ENCODE measurements at regions not wholly inside any gene's neighbourhood (a gene's known extent, or its start where the extent isn't known, plus 50 kb on each side); places are given as distances from the start of the nearest gene placed in this dataset.
A peak's percentile ranks its signal among the peaks of the same experiment; 100 is the strongest.
"Not testable (repeated sequence)": the region's sequence is repeated elsewhere in the genome, so short reads cannot be mapped to it uniquely, and the experiment has no call there.

DNA sequence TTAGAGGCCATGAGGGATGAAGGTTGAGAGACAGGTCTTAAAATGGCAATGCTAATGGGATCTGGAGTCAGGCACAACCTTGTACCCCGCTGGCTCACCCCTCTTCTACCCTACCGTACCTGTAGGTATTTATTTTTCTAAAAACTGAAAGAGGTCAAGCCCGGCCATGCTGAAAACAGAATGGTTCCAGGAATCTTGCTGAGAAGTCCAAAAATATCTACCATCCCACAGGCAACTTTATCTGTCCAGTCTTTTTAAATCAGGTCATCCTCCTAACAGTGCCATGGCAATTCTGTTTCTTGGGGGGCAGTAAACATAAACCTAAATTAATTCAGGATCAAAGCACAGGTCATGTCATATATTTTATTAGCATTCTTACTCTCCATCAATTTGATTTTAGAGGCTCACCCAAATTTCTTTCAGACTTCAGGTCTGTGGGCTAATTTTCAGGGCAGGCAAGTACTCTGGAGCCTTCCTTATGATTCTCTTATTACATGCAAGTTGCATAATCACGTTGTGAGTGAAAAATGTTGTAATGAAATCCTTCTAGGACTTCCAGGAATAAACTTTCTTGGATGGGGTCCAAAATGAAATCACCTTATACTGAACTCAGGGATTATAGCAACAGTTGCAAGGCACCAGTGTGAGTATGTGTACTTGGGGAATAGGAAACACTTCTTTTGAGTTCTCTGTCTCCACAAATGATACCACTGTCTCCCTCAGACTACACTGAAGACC is 102.7 kb upstream of the NREP start:
- peak; percentile 94 for DNase-seq

DNA sequence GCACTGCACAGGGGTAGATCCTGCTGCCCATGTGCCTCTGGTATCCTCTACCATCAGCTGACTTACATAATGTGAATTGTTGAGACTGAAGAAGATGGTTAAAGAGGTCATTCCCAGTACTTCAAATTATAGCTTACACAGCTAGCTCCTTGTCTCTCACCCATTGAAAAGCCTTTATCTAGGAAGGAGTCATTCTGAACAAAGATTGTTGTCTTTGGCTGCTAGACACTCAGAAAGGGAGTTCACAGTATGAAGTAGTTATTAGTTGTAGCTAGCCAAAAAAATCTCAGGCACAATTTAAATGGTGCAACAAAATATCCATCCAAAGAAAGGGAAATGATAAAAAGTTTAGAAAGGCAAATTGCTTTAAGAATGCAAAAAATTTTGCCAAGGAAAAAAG is 102.0 kb upstream of the NREP start:
- DNase-seq = peak; percentile 57

DNA sequence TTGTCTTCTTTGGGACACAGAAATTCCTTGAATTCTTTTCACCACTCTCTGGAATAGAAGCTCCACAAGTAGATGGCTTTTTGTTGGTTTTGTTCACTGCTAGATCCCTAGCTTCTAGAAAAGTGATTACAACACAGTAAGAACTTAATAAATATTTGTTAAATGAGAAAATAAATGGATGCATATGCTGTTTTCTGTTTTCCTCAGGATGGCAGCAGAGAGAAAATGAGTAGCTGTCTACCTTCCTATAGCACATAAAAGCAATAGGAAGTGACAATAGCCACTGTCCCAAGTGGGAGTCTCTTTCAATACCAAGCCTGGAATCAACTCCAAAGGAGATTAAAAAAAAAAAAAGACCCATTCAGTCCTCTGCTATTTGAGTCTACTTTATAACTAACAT is 100.6 kb upstream of the NREP start:
- no peak for DNase-seq

DNA sequence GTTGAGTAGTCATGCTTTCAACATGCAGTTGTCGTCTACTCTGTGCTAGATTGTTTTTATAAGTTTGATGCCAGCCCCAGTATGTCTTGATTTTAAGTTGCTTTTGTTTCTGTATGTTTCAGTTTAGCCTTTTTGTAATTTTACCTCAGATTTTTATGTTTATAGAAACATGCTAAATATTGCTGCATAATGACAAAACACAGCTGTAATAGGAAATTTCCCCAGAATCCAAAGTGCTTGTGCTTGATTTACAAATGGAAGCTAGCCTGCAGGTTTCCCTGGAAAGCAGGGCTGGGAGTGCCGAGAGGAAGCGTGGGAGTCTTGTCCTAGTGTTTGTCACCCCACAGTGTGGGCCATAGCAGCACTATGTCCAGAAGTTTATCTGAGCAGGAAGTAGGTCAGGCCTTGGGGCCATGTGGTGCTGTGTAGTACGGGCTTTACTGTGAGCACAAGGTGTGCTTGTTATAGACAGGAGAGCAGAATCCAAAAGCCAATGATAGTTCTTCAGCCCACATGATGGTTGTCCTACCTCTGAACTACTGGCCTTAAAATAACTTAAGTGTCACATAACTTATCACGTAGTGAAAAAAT is 100.0 kb upstream of the NREP start:
- no peak for DNase-seq

DNA sequence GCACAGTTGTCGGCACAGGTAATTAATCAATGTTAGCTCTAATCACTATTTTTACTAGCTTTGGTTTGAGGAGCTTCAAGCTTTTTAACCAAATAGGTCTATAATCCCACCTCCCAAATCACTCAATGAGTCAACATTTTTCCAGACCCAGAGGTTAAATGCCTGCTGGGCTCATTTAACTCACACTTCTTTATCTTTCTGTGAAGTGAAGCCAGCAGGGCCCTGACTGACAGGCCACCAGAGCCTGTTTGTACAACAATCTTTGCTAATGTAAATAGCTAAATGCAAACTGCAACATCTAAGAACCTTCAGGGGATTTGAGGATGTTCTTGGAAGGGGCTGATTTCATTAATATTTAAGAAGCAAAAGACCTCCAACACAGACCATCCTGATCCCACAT is 98.4 kb upstream of the NREP start:
- DNase-seq = no peak

DNA sequence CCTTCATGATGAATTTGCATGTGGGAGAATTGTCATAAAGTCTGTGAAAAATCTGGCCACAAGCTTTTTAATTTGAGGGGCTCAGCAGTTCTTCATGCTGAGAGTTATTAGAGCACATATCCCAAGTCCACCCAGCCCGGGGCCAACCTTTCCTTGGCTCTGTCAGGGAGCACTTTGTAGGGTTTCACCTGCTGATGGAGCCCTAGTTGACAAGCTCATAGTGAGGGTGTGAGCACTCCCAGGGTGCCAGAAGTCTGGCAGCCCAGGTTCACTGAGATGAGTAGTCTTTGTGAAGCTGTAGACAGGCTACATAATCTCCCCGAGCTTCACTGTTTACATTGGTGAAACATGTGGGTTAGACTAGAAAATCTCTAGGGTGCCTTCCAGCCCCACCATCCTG is 97.2 kb upstream of the NREP start:
- peak; percentile 18 for DNase-seq

DNA sequence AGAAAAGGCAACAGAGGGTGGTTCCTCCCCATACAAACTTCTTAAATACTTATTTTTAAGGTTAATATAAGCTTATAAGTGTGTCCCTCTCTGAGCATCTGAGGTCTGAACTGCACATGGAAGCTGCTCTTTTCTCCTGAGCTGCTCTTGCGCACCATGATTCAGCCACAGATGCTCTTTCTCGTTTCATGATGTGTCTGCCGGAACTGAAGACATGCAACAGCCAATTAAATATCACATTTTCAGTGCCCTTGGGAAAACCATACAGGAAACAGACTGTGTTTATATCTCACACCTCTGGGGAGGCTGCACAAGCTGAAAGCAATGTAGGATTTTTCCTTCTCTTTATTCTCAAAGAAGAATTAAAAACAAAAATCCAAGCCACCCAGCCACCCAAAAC is 96.8 kb upstream of the NREP start:
- DNase-seq = peak; percentile 45

DNA sequence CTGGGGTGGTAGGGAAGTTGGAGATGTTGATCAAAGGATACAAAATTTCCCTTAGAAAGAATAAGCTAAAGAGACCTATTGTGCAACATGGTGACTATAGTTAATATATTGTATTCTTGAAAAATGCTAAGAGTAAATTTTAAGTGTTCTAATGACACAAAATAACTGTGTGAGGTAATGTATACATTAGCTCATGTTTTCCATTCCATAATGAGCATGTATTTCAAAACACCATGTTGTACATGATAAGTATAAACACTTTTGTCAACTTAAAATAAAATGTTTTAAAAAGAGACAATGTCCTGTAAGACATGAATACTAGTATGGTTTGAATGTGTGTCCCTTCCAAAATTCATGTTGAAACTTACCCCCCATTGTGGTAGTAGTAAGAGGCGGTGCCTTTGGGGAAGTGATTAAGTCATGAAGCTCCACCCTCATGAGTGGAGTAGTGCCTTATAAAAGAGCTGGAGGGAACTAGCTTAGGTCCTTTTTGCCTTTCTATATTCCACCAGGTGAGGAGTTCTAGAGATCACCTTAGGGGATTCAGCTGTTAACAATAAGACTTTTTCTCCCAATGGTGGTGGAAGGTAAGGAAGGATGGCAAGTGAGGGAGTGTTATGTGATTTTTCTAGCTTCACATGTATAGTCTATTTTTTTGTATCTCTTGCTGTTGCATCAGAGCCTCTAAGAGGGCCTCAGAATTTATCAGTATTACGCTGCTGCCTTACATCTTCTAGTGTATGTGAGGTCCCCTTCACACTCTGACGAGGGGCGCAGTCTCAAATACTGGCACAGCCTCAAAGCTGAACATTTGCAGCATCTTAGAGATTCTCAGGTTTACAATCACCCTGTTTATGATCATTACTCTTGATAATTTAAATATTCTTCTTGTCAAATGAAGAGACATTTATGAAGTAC is 94.9 kb upstream of the NREP start:
- no peak for DNase-seq

DNA sequence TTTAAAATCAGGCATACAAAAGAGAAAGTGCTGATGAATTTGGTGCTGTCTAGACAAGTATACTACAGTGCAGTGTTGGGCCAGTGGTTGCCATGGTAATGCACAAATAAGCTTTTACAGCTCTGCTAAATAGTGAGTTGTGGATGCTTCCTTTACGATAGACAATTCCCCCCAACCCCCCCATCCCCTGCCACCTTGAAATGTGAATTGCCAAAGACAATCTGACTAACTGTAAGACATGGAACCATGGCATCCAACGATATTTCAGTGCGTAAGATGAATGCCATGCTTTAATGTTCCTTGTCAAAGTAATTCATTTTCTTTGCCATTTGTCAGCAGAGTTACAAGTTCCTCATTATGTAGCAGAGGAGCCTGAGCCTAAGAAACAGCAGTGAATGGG is 91.5 kb upstream of the NREP start:
- no peak for DNase-seq

DNA sequence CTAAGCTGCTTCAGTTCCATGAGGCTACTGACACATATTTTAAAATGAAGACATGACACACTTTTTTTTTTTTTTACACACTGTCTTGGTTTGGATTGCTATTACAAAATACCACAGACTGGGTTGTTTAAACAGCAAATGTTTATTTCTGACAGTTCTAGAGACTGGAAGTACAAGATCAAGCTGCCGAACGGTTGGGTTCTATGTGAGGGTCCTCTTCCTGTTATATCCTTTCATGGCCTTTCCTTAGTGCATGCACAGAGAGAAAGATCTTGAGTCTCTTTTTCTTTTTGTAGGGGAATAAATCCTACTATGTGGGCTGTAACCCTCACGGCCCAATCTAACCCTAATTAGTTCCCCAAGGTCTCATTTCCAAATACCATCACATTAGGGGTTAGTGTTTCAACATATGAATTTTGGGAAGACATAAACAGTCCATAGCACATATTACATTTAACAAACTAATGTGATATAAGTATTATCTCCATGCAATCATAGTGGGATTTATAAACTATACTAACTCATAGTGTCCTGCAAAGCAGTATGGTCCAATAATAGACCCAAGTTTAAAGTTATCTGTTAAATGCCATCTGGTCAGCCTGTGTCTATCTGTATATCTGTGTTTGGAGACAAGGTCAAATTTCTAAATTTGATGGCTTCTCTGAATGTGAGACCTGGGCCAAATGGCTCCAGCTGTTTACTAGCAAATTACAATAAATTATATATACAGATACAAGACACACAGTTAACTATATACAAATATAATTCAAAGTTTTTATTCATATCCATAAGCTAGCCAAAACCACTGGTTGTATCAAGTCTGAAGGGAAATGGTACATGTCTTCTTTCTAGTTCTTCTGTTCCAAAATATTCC is 90.3 kb upstream of the NREP start:
- DNase-seq = no peak

DNA sequence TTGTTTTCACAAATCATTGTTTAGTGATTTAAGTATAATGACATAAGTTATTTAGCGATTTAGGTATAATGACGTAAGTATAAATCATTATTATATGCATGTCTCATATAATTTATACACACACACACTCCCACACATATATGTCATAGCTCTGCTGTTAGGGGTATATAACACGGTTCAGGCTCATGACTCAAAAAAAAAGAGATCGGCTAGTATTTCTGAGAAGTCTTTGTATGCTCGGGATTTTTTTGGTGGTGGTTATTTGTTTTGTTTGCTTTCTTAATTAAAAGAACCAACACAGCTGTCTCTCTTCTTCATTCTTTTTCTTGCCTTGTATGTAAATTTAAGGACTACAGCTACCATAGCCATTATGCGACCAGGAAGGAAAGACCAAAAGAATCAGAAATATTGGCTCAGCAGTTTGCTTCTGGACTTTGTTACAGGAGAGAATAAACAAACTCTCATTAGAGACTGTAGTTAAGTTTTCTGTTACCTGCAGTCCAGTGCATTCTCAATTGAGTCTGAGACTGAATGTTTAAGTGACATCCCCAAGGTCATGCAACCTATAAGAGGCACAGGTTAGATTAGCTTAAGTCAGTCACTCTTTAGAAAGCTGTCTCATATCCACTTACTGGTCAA is 83.2 kb upstream of the NREP start:
- no peak for DNase-seq

DNA sequence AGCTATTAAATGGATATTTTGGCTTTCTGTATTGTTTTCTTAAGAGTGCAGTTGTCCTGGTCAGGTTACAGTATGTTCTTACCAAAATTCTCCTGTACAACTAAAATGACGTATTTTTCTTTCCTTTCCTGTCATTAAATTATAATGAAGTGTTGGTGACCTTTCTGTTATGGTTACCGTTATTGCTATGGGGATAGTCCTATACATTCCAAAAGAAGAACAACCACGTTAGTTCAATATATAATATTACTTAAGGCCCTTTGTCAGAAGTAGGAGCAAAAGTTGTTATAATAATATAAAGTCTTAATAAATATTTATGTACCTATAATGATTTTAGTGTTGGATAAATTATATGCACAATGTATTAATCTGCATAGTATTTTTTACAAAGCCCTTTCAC is 82.4 kb upstream of the NREP start:
- no peak for DNase-seq

DNA sequence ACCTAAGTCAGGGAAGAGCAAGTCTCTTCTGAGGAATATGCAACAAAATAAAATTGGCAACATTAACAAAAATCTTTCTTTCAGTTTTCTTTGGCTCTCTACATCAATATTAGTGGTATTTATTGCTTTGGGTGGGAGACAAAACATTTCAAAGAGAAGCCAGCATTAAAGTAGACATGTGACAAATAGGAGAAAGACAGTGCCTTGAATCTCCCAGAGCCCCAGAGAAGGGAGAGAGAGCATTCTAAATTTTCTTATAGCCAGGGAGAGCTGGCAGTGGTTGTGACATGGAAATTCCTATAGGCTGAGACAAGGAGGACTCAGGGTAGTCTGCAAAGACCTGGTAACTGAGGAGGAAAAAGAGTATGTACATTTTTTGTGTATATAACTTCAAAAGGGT is 79.4 kb upstream of the NREP start:
- DNase-seq = peak; percentile 34

DNA sequence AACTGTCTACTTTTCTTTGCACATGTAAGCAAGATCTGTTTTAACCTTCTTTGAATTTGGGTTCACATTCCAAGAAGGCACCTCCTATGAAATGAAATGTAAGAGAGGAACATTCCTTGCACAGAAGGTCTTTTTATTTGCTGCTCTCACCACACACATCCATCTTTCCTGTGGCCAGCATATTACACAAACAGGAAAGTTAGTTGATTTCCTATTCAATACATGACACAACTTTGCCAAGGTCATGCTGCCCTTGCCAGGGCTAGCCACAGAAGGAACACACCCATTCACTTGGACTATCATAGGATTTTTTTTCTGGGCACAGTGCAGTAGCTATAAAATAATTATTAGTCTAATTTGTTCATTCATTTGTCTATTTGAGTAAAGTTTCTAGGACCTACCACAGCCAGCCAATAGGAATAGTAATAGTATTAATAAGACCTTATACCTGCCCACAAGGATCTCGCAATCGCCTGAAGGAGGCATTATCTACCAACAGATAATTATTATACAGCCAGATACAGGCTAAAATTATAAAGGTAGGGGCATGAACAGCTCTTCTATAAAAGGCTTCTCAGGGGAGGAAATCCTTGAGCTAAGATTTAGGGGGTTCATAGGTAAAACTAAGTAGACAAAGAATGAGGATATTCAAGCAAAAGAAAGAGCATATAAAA is 78.1 kb upstream of the NREP start:
- DNase-seq = peak; percentile 48

DNA sequence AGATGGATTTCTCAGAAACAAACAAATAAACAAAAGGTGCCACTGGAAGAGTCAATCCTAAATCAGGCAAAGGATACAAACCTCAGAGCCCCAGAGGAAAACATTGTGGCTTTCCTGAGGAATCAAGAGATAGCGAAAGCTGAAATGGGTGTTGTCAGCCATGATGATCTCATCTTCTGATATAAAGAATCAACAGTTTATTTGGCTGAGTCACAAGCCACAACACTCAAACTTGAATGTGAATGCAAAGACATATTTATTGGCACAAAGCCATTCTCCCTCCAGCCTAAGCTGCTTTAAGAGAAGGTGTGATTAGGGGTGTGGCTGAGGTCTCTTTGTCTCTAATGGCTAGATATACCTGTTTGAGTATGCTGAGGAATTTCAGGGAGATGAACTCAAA is 73.3 kb upstream of the NREP start:
- peak; percentile 71 for DNase-seq

DNA sequence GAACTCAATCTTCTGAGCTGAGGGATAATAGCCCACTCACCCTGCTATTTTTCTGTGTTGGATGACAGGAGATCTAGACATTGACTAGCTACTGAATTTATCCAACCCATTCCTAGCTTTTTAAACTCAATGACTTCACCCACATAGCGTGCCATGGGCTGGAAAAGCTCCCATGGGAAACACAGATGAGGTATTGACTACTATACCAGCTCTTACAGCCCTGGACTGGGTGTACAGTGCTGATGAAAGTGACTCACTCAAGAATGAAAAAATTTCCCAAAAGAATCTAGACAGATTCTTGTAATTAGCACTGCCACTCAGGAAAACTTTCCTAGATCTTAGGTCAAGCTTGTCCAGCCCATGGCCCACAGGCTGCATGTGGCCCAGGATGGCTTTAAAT is 72.7 kb upstream of the NREP start:
- peak; percentile 90 for DNase-seq

DNA sequence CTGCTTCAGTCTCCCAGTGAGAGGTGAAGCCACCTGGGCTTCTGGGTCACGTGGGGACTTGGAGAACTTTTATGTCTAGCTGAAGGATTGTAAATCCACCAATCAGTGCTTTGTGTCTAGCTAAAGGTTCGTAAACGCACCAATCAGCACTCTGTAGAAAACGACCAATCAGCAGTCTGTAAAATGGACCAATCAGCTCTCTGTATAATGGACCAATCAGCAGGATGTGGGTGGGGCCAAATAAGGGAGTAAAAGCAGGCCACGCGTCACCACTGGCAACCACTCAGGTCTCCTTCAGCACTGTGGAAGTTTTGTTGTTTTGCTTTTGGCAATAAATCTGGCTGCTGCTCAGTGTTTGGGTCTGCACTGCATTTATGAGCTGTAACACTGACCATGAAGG is 69.1 kb upstream of the NREP start:
- DNase-seq = no peak

DNA sequence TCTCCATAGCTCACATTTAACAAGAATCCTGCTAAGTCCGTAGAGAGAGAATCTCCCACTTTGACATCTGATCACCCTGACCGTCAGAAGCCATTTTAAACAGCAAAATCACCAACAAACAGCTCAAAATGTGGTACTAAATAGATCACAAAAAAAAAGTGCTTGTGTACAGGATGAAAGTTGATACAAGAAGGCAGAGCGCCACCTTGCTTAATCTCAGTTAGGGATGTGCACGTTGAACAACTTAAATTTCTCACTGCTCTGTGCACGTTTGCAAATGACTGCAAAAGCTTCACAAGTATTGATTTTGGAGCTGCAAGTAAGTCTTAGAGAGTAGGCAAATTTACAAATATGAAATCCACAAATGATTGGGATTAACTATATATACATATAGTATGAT is 63.1 kb upstream of the NREP start:
- DNase-seq = no peak

DNA sequence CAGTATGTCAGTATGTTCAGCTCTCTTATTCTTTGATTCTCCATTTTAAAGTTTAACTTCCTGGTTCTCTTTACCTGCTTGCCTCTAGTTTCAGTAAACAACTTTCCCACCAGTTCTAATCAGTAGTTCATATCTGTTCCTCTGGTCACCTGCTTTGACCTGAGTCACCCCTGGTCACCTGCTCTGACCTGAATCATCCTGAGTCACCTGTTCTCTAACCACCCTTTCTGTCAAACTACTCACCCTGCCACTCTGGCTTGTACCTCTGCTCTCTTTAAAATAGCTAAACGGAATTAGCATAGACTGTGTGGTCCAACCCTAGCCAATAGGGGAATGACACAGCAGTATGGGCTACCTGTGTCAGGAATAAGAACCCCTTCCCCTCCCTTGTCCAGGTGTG is 62.0 kb upstream of the NREP start:
- not testable (repeated sequence) for DNase-seq

DNA sequence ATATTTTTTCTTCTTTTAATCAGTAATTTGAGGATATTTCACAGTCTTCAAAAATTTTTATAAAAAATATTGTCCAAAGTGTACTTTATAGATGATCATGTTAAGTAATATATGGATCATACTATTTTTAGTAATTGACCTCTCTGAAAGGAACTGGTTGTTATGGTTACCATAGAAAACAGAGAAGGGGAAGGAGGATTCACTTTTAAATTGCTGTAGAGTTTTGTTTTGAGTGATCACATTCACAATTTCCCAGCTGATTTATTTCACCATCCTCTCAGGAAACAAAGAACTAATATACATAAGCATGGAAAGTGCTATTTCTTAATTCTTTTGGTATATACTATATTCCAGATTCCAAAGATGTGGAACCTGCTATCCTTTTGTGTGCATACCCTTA is 56.5 kb upstream of the NREP start:
- no peak for DNase-seq

DNA sequence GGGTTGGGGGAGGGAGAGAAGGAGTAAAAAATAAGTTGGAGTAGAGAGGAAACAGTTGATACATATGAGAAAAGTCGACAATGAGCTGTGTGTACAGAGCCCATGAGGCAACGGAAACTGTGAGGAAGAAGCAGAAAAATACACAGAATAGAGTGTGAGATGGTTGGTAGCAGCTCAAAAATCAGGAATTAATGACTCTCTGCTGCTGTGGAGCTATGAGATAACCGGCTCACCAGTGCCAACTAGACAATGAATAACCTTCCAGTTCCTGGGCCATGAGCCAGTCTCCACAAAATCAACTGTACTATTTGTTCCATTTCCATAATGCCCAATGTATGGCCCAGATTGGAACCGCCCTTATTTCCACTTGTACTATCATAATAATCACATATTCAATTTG is 53.1 kb upstream of the NREP start:
- DNase-seq = no peak
